ENCODE measurements at regions not wholly inside any gene's neighbourhood (a gene's known extent, or its start where the extent isn't known, plus 50 kb on each side); places are given as distances from the start of the nearest gene placed in this dataset.

DNA sequence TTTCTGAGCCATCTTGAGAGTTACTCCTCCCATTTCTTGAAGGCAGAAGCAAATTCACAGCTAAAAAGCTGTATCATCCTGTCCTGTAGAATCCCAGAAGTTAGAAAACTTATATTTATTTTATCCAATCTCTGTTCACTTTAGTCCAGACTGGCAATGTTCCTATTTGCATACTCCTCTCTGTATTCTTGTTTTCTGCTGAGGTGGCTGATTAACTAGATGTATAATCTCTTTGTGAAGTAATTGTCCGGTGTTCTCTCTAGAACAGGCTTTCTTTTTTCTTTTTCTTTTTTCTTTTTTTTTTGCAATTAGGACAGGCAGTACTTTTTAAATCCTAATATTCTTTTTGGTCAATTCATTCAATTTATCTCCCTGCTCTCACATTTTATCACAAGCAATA is 411.0 kb downstream of the KCNJ3 start:
- Histone ChIP-seq H4K20me1 (replicated peaks; ENCODE audit: control insufficient read depth, extremely low read depth, insufficient read depth, low read length) (no peaks in the 10 kb centered on the region), H3K79me2 (ENCODE audit: control insufficient read depth, insufficient read depth, low read length) (no peaks in the 10 kb centered on the region), H3K27ac (ENCODE audit: insufficient read depth, low read depth, low read length) (no peak overlapping the region), H3K4me3 (replicated peaks in 1 of 3; ENCODE audit: insufficient read depth in 1 of 3, low read depth in 1 of 3, low read length in 3 of 3) (no peak overlapping the region), H3K9me1 (replicated peaks; ENCODE audit: control insufficient read depth, extremely low read depth, insufficient read depth, low read length) (no peaks in the 10 kb centered on the region), H3K27me3 (ENCODE audit: control insufficient read depth in 2 of 2, insufficient read depth in 2 of 2, low read length in 2 of 2) (no peaks in the 10 kb centered on the region), H2AFZ (ENCODE audit: low read depth, low read length) (no peak overlapping the region), H3K9ac (replicated peaks; ENCODE audit: extremely low read depth, insufficient read depth, low read length) (no peak overlapping the region), H3K4me1 (ENCODE audit: control insufficient read depth, extremely low read depth, insufficient read depth, low read length) (no peaks in the 10 kb centered on the region), H3K36me3 (ENCODE audit: control insufficient read depth in 2 of 2, extremely low read depth in 1 of 2, insufficient read depth in 2 of 2, low read length in 2 of 2) (no peaks in the 10 kb centered on the region), H3K4me2 (ENCODE audit: insufficient read depth, low read length) (no peak overlapping the region), H3K9me3 (replicated peaks; ENCODE audit: control insufficient read depth, insufficient read depth, low read length) (no peaks in the 10 kb centered on the region)
- TF ChIP-seq FOS (IDR thresholded peaks at IDR 0.05; ENCODE audit: borderline replicate concordance, insufficient read depth, low read length), result no peak
- TF ChIP-seq POLR2A (IDR thresholded peaks at IDR 0.05; ENCODE audit: low read depth, low read length), result no peak
- no peak for TF ChIP-seq POLR2AphosphoS5 (IDR thresholded peaks at IDR 0.05; ENCODE audit: insufficient read depth, low read depth, low read length)
- TF ChIP-seq, protein P1, sequence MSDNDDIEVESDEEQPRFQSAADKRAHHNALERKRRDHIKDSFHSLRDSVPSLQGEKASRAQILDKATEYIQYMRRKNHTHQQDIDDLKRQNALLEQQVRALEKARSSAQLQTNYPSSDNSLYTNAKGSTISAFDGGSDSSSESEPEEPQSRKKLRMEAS (IDR thresholded peaks at IDR 0.05; ENCODE audit: insufficient read depth, insufficient read length), result no peak
- TF ChIP-seq, protein P2, sequence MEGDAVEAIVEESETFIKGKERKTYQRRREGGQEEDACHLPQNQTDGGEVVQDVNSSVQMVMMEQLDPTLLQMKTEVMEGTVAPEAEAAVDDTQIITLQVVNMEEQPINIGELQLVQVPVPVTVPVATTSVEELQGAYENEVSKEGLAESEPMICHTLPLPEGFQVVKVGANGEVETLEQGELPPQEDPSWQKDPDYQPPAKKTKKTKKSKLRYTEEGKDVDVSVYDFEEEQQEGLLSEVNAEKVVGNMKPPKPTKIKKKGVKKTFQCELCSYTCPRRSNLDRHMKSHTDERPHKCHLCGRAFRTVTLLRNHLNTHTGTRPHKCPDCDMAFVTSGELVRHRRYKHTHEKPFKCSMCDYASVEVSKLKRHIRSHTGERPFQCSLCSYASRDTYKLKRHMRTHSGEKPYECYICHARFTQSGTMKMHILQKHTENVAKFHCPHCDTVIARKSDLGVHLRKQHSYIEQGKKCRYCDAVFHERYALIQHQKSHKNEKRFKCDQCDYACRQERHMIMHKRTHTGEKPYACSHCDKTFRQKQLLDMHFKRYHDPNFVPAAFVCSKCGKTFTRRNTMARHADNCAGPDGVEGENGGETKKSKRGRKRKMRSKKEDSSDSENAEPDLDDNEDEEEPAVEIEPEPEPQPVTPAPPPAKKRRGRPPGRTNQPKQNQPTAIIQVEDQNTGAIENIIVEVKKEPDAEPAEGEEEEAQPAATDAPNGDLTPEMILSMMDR (IDR thresholded peaks at IDR 0.05; ENCODE audit: extremely low read depth in 1 of 2, insufficient read depth in 1 of 2, low read depth in 1 of 2, low read length in 2 of 2), result no peak
- TF ChIP-seq JUN (IDR thresholded peaks at IDR 0.05; ENCODE audit: borderline replicate concordance, insufficient read depth, insufficient read length, low read depth), result no peak
- no peak for TF ChIP-seq EZH2 (IDR thresholded peaks at IDR 0.05; ENCODE audit: borderline replicate concordance, low read depth, low read length, severe bottlenecking)
- no peak for TF ChIP-seq GATA2 (IDR thresholded peaks at IDR 0.05; ENCODE audit: insufficient read depth, insufficient read length, low read depth, low read length)
- no peak for TF ChIP-seq MYC (IDR thresholded peaks at IDR 0.05; ENCODE audit: low read depth, low read length)
- no peak for DNase-seq (ENCODE audit: low read depth, low spot score)
- no peak for FAIRE-seq
- intact Hi-C loops (cut with micrococcal nuclease), result no loop called here
- dilution Hi-C loops (cut with MboI; ENCODE audit: extremely low pct_ligation_motif_present, low sequenced_read_pairs), result no loop called here
- POLR2A ChIA-PET, result no interaction called here
- BruUV-seq (replicated peaks), result no TSS peak
- CTCF ChIA-PET, result no interaction called here
